ENCODE measurements at regions not wholly inside any gene's neighbourhood (a gene's known extent, or its start where the extent isn't known, plus 50 kb on each side); places are given as distances from the start of the nearest gene placed in this dataset.
"Not testable (repeated sequence)": the region's sequence is repeated elsewhere in the genome, so short reads cannot be mapped to it uniquely, and the experiment has no call there.

DNA sequence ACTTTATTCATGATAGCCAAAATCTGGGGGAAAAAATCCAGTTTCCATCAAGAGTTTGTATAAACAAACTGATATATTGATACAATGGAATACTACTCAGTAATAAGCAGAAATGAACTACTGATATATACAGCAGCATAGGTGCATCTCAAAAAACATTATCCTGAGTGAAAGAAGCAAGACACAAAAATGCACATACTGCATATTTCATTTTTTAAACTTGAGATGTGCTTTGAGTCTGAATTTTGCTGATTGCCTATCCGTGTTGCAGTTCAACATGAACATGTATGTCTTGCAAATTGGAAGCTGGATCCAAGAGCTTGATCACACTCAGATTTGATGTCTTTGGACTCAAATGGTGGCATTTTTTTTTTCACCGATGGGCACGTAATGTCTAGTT is 132.4 kb downstream of the TSEN15 start:
- DNase-seq (ENCODE audit: low read depth in 2 of 2) = no peak

DNA sequence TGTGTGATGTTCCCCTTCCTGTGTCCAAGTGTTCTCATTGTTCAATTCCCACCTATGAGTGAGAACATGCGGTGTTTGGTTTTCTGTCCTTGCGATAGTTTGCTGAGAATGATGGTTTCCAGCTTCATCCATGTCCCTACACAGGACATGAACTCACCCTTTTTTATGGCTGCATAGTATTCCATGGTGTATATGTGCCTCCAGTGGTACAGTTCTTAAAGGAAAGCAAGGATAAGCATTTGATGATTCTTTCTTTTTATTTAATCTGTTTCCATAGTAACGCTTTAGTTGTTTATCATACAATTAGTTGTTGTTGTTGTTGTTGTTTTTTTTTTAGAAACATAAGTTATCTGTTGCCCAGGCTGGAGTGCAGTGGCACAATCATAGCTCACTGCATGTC is 133.1 kb downstream of the TSEN15 start:
- not testable (repeated sequence) for DNase-seq (ENCODE audit: low read depth in 2 of 2)

GRCh38 chr1:184185347-184185746 is 133.8 kb downstream of the TSEN15 start:
- DNase-seq (ENCODE audit: low read depth in 2 of 2) = no peak

- no peak for DNase-seq (ENCODE audit: low read depth in 2 of 2)
These were observed 134.6 kb downstream of the TSEN15 start for GRCh38 chr1:184186167-184186566.

DNA sequence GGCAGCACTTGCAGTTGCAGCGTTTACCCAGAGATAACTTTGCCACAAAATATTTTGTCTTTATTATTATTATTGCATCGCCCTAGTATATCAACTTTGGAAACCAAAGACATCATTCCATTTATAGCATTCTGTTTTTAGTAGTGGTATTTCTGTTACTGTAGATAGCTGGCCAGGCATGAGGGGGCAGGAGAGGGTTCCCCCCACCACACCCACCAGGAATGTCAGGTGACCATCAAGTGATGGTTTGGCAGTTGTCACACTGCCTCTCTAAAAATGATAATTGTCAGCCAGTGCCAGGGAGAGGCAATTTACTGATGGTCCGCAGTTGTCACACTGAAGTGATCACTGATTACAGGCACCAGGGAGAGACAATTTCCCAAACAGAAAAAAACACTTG is 135.6 kb downstream of the TSEN15 start:
- DNase-seq (ENCODE audit: low read depth in 2 of 2) = no peak

DNA sequence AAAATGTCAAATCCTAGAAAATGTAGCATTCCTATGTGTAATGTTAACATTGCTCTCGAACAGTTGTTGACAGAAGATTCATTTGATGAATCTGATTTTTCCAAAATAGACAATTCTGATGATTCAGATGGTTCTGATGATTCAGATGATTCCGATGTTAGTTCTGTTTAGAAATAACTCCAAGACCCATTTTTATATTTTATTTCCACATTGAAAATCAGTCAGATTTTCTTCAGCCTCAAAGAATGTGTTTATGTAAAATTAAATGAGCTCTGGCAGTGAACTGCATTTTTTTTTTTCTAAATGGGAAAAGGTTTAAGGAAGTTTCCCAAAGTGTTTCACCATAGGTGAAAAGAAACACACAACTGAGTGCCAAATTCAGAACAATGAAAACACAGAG is 136.5 kb downstream of the TSEN15 start:
- no peak for DNase-seq (ENCODE audit: low read depth in 2 of 2)

DNA sequence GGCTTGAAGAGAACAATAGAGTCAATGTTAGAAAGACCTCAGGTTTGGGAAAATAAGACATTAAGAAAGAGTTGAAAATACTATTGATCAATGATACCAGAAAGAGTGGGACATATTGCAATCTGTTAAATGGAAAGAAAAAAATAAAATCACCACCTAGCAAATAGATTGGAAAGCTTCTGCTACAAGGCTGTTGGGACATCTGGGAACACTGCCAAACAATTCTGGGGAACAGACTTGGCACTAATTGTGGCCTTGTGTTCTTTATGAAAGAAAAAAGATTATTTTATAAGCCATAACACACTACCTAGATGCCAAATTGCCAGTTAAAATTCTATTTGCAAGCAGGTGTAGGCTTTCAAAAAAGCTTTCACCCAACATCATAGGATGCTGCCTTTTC is 137.8 kb downstream of the TSEN15 start:
- DNase-seq (ENCODE audit: low read depth in 2 of 2) = no peak

GRCh38 chr1:184190616-184191015 is 139.1 kb downstream of the TSEN15 start:
- DNase-seq (ENCODE audit: low read depth in 2 of 2) = no peak

DNA sequence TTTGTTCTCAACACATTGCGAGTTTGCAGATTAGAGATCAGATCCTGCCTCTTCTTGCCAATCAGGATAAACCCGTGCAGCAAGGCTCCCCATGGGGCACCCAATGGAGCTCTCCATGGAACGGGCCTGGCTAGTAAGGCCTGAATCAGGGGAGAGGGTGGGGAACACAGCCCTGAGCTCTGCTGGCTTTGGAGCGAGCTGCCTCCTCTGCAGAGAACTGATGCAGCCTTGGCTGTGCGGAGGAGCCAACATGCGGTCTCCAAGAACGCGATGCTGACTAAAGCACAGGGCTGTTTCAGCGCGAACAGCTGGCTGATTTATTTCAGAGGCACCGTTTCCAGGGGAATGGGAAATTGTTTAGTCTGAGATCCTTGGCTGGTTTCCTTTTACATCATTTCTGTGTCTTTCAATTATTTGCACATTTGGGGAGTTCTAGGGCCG is 139.7 kb downstream of the TSEN15 start:
- DNase-seq (ENCODE audit: low read depth in 2 of 2) = no peak

- no peak for DNase-seq (ENCODE audit: low read depth in 2 of 2)
These were observed 141.3 kb downstream of the TSEN15 start for GRCh38 chr1:184192796-184193195.

- DNase-seq (ENCODE audit: low read depth in 2 of 2) = no peak
These were observed 141.9 kb downstream of the TSEN15 start for GRCh38 chr1:184193451-184193850.

GRCh38 chr1:184194236-184194635 is 142.7 kb downstream of the TSEN15 start:
- DNase-seq (ENCODE audit: low read depth in 2 of 2) = no peak

- DNase-seq (ENCODE audit: low read depth in 2 of 2) = not testable (repeated sequence)
These were observed 144.2 kb downstream of the TSEN15 start for GRCh38 chr1:184195722-184196121.

DNA sequence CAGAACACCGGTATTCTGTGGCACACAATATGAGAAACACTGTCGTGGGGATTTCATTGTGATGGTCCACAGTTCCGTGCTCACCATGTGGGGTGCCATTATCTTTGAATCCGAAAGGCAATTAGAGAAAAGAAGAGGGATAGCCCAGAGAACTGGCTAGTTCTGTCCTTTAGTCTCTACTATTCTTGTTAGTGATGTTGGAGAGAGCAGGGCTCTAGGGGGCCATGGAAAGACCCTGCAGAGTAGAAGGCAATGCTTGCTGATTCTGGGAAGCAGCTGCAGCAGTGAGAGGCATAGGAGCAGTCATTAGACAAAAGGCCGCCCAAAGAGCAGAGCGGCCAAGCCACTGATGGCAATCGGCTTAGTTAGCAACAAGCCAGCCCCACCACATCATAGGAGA is 146.3 kb downstream of the TSEN15 start:
- DNase-seq (ENCODE audit: low read depth in 2 of 2) = no peak

DNA sequence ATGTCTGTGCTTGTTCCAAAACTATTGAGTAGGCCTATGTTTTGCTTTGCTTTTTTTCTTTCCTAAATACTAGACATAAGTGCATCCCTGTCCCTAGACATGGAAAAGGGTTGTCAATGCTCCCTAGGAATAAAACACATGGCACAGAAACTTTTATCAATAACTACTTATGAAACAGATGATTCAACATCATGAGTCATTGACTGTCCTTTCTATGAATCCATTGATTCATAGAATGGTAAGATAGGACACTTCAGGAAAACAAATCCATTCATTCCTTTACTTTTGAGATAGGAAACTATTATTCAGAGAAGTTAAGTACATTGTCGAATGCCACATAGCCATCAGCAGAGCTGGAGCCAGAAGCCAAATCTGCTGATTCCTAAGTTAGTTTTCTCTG is 147.5 kb downstream of the TSEN15 start:
- no peak for DNase-seq (ENCODE audit: low read depth in 2 of 2)

- no peak for DNase-seq (ENCODE audit: low read depth in 2 of 2)
These were observed 148.0 kb downstream of the TSEN15 start for GRCh38 chr1:184199438-184200085.

- DNase-seq (ENCODE audit: low read depth in 2 of 2) = no peak
These were observed 157.1 kb downstream of the TSEN15 start for GRCh38 chr1:184208622-184209021.

GRCh38 chr1:184210031-184210430 is 158.5 kb downstream of the TSEN15 start:
- DNase-seq (ENCODE audit: low read depth in 2 of 2) = no peak

- no peak for DNase-seq (ENCODE audit: low read depth in 2 of 2)
These were observed 159.3 kb downstream of the TSEN15 start for GRCh38 chr1:184210862-184211261.

- DNase-seq (ENCODE audit: low read depth in 2 of 2) = no peak
These were observed 161.3 kb downstream of the TSEN15 start for GRCh38 chr1:184212649-184213314.

DNA sequence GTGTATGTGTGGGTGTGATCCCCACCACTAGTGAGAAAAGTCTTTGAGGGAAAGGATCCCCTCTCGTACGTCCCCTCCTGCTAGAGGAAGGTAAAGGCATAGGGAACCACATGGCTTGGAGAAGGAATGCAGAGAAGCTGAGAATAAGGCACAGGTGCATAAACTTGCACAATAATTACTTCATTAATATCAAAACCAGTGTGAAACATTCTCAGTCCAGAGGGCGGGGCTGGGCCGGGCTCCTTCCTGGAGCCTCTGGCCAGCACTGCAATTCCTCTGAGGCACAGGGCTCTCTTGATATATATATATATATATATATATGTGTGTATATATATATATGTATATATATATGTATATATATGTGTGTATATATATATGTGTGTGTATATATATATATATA is 162.6 kb downstream of the TSEN15 start:
- no peak for DNase-seq (ENCODE audit: low read depth in 2 of 2)

GRCh38 chr1:184215274-184215925 is 163.9 kb downstream of the TSEN15 start:
- DNase-seq (ENCODE audit: low read depth in 2 of 2) = no peak

DNA sequence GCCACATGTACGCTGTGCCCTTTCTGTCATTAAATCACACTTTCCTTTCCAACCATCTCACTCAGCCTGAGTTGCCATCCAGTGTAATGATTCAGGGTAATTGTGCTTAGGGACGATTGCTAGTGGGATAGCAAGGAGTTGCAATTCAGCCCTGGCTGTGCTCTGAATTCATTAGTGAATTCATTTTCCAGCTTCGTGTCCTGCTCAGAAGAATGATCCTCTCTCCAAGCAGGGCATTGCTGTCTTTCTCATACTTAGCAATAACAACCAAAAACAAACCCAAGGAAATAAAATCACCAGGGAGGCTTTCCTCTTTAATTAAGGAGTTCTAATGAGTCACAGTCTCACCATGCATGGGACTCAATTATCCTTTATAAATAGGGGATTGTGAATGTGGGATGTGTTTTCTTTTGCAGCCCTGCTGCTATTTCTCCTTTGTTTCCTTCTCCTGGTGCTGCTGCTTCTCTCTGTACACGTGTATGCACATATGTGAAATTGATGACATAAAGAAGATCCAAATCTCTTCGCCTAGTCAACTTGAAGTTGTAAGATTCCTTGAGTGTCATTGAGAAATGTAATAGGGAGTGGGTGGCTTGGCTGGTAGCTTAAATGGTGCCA is 167.0 kb downstream of the TSEN15 start:
- no peak for DNase-seq (ENCODE audit: low read depth in 2 of 2)

All from stimulated activated CD8-positive, alpha-beta memory T cell treated with anti-CD3 and anti-CD28 coated beads, Interleukin-15, amount 100 ng/mL, for 48 hours (primary cell).